HG03175 (cell line): ENCODE measurements at regions not wholly inside any gene's neighbourhood (a gene's known extent, or its start where the extent isn't known, plus 50 kb on each side); places are given as distances from the start of the nearest gene placed in this dataset.

Experiments
- ATAC-seq: cut with Tn5 transposase; IDR thresholded peaks from one replicate; pipeline ENCODE4 v1.9.1; 2021; ENCODE audit warnings: mild to moderate bottlenecking, moderate library complexity; ENCODE audit not compliant: unreplicated experiment

DNA sequence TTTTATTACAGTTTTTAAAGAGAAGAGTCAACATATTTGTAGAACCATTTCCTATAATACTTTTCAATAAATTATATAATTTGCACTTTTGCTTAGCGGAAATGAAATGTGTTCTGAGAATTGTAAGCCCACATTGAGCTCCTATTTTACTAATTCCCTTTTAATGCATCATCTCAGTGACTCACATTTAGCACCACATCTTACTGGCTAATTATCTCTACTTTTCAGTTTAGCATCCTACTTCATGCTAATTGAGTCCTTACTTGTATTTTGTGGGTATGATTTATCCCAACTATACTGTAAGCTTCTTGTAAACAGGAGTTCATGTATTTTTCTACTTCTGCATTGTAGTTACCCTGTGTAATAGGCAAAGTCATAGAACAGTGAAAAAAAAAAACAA lies 67.5 kb downstream of the TMX1 start:
- ATAC-seq, result no peak

DNA sequence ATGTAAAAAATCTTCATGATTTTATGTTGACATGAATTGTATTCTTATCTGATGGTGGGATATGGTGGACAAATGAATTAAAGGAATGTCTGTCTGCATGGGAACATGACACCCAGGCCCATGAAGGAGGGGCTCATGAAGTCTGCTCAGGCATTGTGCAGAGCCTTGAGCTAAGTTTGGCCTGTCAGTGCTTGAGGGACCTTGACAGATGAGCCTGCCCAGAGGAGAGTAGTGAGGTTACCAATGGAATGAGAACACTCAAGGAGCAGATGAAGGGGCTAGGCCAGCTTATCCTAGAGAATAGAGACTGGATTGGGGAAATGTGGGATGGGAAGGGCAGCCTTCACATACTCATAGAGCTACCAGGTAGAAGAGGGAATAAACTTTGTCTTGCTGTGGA lies 68.8 kb downstream of the TMX1 start:
- ATAC-seq, result no peak

DNA sequence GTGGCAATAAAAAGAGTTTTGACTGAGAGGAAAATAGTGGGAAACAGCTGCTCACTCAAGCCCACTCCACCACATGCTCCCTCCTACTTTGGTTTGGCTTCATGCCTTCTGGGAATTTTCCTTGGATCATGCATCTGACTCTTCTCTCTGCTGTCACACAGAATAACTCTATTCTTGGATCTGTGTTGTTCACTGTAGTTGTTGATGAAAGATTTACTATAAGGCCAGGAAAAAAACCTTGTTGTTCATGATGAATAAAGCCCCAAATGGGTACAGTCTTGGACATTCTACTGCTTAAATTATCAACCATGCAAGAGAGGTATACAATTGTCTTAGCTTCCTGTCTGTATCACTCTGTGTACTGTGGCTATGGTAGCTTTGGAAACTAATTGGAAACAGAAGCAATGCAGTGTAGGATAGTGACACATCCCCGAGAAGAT lies 70.5 kb downstream of the TMX1 start:
- no peak for ATAC-seq

DNA sequence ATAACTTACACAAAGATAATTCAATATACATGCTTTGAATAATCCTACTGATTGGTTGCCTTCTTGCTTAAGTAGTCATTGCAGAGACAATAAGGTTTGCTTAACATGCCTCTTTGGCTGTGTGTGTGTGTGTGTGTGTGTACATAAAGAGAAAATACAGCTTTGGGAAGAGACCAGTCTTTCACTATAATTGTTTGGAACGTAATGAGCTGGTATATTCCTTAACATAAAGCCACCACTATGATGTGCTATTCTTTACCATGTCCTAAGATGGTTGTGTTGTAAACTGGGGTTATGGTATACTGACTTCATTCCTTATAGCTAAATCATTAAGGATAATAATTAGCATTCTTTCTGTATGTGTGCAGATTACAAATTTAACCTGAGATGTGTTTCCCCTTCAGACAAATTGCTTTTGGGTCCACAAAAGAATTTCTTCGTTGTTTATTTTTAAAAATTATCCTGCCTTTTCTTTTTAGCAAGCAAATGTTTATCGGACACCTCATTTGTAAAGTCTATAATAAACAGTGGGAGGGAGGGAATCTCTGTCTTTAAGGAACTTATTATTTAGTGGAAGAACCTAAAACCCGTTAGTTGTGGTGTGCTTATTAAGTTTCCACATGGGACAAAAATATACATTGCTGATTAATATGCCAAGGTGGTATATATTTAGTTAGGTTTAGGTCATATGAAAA lies 74.4 kb downstream of the TMX1 start:
- no peak for ATAC-seq

DNA sequence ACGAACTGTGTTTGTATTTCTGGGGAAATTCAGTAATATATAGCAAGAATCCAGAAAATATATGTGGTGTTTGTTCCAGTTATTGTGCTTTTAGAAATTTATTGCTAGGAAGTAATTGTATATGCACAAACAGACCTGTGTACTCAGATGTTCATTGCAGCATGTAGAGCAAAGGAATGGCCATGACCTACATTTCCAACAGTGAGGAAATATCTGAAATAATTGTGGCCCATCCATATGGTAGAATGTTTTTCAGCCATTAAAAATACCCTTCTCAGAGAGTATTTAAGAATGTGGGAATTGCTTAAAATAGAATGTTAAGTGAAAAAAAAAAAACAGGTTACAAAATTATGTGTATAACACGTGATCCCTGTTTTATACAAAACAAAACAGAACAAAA lies 77.3 kb downstream of the TMX1 start:
- ATAC-seq, result no peak

DNA sequence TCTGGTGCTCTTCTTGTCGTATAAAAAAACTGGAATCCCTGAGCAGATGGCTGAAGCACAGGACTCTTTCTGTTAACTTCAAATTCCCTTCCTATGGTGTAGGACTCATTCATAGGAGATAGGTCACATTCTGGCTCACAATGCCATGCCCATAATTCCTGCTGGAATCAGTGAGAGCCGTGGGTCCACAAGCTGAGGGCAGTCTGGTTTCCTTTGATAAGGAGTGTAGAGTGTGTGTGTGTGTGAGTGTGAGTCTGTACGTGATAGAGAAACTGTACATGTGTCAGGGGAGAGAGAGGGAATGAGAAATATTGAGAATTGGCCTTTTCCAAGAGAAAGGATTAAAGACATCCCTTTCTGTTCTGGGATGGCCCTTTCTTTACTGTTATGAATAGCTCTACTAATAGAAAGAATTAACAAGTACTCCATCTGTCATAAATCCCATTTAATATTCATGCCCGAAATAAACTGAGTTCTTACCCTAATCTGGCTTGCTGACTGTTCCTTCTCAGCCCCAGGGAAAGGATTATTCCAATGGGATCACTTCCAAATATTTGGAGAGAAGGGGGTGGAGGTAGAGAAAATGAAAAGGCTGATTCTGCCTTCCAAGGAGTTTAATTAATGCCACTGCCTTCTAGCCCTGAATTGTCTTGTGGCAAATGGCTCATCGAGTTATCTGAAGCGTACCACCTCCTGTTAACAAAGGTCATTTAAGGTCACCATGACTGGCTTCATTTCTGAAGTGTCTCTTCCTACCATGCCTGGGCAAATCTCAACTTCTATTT lies 79.0 kb downstream of the TMX1 start:
- ATAC-seq, result no peak

DNA sequence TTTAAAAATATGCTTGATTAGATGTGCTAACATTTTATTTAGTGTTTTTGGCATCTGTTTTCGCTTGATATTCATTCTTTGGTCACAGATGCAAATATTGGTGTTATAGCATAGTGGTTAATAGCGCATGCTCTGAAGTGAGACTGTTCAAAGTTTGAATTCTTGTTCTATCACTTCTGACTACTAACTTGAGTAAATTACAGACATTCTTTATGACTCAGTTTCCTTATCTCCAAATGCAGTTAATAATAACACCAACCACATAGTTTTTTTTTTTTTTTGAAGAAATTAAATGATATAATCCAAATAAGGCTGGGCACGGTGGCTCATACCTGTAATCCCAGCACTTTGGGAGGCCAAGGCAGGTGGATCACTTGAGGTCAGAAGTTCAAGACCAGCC lies 81.0 kb downstream of the TMX1 start:
- ATAC-seq, result no peak

DNA sequence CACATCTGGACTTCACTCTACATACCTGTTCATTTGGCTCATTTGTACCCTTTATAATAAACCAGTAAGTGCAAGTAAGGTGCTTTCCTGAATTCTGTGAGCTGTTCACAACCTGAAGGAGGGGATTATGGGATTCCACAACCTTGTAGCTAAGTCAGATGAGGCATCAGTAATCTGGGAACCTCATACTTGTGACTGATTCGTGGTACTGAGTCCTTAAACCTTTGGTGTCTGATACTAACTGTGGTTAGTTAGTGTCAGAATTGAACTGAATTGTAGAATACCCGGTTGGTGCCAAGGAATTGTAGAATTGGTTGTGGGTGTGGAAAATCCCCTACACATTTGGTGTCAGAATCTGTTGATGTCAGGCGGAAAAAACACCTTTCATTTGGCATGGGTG lies 83.4 kb downstream of the TMX1 start:
- ATAC-seq, result no peak

DNA sequence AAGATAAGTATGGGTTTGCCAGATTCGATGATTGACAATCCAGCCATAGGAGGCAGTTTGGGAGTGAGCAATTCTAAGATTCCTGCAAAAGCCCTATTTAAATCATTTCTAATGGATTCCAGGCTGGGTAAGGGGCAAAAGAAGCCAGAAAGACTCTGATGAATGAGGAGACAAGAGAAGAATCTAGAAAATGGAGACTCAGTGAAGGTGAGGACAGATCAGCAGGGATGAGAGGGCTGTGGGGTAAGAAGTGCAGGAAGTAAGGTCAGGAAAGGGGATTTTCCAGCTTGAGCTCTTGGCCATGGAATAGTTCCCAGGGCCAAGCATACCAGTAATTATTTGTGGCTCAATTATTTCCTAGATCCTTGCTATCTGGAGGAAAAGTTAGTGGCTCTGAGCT lies 87.3 kb downstream of the TMX1 start:
- no peak for ATAC-seq

DNA sequence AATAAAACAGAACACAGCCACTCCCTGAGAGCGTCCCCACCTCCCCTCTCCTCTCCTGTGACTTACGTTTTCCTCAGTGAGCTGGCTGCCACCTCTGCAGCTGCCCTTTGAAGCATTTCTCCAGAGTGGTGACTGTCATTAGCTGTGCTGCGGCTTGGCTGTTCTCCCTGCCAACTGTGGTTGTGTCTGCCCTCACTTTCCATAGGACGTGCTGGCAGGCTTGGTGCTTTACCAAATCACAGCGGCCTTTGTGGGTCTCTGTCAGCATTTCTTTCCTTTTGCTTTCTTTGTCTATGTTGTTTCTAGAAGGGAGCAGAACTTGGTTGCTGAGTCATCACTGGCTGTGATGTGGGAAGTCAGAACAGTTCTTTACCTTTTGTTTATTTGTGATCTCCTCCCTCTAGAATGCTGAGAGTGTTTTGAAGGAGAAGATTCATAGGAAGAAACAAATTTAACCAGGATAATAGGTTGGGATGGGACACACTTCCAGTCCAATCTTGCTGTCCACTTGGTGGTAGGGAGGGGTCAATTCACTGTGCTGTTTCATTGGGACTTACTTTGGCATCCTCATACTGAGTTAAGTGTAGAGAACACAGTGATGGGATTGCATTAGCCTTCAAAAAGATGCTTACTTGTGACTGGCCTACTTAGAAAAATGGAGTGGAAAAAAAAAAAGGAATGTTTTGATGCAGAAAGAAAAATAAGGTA lies 88.2 kb downstream of the TMX1 start:
- ATAC-seq, result no peak

DNA sequence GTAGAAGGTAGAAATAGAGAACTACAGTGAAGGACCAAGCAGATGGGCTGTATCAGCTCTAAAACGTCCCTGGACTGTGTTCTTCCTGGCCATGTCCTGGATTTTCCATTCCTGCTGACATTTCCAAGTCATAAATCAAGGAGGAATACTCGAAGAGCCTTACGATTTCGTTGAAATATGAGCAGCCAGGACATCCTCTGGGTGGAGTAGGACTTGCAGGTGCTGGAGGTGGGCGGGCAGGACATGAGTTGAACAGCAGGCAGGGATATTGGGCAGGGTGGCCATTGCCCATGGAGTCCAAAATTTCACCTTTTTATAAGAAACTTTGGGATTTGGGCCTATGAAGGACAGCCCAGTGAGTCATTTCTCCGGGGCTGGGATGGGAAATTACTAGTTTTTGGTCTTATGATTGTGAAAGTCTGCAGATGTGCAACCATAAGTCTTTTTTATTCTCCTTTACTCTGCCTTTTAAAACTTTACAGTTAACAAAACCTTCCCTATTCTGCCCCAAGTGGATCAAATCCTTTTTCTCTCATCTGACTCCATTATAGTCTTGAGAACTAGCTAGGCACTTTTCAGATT lies 88.8 kb downstream of the TMX1 start:
- ATAC-seq, result no peak

DNA sequence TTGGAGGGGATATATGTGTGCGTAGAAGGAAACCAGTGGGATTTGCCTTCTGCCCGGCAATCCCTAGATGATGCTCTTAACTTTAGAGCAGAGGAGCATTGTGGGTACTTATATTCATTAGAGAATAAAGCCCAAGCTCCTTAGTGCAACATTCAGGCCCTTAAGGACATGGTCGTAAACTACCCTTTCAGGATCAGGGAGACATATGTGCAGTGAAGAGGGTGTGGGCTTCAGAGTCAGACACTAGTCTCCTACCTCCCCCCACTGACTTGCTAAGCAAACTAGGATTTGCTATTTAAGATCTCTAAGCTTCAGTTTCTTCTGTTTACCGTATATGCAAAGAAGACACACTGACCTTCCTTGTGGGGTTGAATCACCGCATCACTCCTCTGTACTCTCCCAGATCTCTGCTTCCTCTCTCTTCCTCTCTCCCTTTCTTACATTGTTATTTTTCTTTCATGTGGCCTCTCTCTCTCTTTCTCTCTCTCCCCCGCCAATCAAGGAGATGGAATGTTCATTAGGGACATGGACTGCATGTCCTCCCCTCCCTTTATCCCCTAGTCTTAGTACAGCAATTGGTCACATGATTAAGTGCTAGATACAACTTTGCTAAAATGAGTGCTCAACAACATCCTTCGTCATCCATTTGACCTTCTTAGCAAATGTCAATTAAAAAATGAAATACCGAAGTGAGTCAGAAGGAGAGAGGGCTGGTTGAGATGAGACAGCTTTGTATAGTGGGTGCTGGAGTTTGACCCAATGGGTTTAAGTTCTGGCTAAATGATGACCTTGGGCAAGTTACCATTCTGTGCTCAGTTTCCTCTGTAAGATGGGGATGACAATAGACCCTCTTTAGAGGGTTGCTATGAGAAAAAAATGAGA lies 91.7 kb downstream of the TMX1 start:
- ATAC-seq, result no peak

DNA sequence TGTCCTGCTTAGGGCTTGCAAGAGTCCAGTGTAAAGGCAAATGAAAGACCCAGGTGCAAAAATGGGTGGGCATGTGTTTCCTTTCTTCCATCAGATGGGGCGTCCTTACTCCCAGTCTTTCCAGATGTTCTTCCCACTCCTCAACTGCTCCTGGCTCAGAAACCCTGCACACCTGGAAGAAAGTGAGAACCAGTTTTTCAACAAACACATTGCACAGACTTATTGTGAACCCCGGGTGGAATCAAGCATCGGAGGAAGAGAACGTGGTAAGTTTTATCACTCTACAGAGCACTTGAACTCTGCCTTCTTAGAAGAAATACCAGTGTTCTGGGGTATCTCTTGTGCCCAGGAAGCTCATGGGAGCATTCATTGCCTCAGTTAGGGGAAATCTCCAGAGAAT lies 93.3 kb downstream of the TMX1 start:
- ATAC-seq, result no peak

DNA sequence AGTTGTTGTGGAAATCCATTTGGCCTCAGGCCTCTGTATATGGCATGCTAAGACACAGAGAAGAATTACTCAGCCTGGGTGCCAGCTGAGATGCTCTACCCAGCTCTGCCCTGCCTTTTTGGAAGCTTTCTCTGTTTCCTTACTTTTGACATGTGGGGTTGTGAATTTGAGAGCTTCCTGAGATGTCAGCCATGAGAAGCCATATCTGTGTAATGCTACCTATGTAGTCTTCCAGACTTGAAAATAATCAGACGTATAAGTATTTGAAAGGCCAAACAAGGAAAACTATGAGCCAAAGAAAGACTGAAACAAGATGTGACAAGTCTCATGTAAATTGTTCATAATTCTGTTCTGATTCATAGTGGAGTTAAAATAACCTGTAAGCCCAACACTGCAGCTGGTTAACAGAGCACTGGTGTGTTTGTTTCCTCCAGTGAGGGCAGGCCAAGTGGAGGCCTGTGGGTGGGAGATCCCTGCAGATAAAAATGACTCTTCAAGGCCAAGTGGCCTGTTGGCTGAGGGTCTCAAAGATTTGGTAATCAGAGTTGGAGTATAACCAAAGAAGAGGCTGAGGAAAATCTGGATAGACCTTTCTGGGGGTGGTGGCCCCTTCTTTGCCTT lies 94.0 kb downstream of the TMX1 start:
- no peak for ATAC-seq

DNA sequence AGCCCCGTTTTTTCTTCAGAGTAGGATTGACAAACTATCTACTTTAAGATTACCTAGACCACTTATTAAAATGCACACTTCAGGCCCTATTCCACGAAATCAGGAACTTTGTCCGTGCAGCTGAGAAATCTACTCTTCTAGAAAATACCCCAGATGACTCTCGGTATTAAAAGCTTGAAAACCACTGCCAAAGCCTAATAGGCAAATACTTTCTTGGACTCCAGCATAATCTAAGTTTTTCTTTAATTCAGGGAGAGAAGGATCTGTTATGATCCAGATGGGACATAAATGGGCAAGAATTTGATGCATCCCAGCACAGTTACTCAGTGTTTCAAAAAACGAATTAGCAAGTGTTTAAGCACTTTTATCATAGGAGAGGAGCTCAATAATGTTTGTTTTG lies 94.5 kb downstream of the TMX1 start:
- no peak for ATAC-seq

DNA sequence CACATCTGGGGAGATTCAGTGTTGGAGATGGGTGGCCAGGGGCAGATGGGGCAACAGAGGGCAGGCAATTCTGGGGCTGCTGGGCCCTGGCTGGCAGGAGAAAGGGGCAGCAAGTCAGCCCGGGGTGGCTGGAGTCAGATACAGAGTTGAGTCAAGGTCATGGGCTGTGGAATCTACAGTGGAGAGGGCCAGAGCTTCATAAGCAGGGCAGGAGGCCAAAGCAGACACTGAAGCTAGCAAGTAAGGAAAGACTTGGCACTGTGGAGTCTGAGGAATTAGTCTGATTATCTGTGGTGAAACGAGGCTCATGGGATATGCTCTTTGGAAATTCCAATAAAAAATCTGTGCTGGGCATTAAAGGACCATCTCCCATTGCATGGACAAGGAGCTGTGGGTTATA lies 95.5 kb downstream of the TMX1 start:
- no peak for ATAC-seq

DNA sequence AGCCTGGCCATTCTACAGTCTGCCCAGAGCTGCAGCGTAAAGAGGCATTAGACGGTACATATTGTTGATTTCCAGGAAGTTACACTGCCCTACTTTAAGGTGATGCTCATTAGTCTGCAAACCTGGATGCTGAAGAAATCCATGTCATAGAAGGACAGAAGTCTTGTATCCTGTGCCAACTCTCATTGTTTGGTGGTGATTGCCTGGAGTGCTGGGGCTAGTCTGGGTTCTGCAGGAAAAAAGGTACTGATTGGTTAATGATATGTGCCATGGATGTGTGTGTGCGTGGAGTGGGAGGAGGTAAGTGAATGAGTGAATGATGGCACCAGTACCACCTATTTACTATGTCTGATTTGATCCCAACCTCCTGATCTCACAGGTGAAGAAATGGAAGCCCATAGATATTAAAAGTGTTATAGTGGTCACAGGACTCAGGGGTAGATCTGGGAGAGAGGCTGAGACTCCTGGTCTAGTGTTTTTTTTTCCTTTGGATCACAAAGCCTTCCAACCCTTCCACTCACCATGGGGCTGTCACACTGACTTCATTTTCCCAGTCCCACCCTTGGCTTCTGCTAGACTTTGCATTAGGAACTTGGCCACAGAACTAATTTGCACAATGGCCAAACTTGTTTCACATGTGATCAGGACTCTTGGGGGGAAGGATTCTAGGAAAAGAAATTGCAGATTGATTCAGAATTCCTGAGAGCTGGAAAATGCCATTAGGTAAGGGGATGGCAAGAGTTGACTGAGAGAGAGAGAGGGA lies 96.1 kb downstream of the TMX1 start:
- no peak for ATAC-seq

DNA sequence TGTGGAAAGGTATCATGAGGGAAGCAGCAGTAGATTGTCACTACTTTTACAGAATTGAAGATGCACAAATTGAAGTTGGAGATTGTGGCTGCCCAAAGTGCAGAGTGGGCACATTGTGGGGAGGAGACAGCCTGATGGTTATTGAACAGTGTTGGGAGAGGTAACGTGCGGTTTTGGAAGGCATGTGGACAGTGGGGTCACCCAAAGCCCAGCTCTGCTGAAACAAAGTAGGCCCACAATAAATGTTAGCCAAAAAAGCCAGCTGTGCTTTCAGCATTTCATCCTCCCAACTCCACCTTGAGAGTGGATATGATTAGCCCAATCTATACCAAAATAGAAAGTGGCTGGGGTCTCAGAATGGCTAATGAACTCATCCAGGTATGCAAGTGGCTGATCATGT lies 96.7 kb downstream of the TMX1 start:
- ATAC-seq, result no peak

DNA sequence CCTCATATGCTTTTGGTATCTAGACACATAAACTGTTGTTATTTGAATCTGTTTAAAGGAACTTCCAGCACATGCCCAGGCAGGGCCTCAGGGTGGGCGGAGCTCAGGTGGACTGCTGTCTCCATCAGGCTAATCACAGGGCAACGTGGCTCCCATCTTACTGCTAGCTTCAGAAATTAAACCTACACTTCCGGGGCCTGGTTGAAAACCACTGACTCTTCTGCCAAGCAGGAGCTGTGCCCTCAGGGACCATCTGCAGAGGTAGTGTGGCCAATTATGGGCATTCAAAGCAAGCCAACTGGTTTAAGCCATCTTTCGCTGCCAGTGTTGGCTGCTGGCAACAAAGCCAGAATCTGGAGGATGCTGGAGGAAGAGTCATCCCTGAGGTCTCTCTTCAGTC lies 97.5 kb downstream of the TMX1 start:
- ATAC-seq, result no peak

DNA sequence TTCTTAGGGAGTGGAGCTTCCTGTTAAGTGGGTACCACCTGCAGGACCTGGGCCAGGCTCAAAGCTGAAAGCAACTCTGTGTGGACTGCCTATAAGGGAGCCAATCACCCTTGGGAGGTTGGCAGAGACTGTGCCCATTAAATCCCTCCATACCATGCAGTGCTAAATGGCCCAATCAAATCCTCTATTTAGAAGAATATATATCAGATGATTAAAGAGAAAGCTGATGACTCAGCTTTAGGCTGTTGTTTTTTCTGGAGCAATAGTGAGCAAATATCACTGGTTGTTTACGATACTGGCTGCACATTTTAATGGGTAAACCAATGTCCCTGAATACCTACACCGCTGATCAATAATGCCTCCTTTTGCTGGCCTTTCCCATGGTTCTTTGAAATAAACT lies 101.3 kb downstream of the TMX1 start:
- ATAC-seq, result no peak
